NAMALWA (cell line): ENCODE measurements at regions not wholly inside any gene's neighbourhood (a gene's known extent, or its start where the extent isn't known, plus 50 kb on each side); places are given as distances from the start of the nearest gene placed in this dataset.
"Not testable (repeated sequence)": the region's sequence is repeated elsewhere in the genome, so short reads cannot be mapped to it uniquely, and the experiment has no call there.

Experiments used
- DNase-seq: peaks from one replicate; pipeline ENCODE4 v3.0.0-alpha.2; 2015; ENCODE audit warnings: low spot score

DNA sequence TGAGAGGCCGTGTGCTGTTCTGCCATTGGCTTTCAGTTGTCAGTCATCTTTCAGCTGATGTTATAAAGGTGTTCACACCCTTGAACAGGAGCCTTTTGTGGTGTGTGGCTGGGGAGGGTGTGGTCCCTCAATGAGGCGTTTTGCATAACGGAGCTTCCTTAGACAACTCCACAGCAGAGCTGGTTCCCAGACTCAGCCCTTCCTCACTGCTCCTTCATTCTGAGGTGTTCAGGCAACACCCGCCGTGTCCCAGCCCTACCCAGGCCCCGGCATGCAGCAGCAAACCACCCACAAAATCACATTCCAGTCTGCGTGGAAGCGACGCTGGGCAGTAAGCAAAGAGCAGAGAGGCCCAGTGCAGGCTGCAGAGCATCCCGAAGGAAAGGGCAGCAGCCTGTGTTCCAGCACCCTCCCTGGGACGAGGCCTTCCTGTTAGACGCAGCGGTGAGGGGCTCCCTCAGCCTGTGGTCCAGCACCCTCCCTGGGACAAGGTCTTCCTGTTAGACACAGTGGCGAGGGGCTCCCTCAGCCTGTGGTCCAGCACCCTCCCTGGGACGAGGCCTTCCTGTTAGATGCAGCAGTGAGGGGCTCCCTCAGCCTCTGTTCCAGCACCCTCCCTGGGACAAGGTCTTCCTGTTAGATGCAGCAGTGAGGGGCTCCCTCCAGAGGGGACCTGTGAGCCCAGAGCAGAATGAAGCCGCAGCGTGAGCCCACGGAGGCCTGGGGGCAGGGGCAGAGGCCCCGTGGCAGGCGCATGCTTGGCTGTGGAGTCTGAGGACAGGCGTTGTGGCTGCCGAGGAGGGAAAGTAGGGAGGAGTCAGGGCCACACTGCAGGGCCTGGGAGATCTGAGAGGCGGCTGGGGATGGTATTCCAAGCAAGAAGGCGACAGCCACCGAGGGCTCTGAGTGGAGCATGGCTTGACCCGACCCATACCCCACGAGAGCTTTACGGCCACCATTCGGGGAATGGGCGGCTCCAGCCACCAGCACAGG, 201.8 kb upstream of the HDAC4 start:
- no peak for DNase-seq

DNA sequence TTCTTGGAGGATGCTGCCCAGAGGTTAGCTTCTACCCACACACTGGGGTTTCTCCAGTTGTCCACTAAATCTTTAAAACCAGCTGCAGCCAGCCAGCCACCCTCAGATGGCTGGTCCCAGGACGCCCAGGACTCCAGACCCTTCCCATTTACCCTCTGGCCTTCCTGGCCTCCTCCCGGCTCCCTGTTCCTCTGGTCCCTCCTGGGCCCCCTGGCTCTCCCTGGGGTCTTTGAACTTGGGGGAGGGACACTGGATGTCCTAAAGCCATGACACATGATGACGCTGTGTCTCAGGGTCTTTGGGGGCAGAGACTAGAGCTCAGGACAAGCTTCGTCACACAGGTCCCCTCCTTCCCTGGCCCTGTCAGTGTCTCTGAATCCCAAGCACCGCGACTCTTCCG, 201.1 kb upstream of the HDAC4 start:
- DNase-seq: no peak

DNA sequence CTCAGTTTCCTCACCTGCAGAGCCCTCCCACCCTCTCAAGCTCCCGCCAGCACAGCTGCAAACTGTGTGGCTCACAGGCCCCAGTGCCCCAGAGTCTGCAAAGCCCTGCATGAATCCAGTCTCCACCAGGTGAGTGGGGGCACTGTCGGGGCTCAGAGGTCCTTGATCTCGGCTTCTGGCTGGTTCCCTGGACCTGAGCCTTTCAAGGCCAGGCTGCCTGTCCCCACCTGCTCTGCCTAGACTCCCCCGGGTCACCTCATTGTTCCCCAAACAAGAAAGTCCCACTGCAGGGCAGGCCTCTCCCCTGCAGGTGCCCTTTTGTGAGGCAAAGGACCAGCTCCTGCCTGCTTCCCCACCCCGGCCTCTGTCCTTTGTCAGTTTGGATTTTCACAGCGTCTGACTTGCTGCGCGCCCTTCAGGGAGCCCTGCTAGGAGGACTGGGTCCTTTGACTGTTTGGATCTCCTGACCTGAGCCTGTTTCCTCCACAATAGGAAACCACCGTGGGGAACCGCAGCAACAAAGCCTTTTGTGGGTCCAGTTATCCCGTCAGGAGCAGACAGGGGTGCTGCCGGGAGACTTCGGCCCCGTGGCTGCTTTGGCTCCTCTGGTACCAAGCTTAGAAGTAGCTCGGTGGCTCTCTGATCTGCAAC, 200.5 kb upstream of the HDAC4 start:
- DNase-seq: no peak

DNA sequence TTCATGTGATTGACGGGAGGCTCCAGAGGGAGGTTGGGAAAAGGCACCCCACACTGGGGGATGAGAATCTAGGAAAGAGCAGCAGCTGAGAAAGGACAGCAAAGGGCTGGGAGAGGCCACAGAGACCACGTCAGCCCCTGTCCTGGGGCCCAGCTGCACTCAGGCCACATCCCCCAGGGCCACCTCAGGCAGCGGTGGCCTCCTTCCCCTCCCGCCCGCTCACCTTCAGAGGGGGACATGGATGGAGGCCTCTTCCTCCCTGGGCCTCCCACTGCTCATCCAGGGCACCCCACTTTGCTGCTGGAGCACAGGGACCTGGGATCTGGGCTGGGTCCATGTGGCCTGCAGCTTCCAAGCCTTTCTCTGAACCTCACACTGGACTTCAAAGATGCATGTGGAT, 199.8 kb upstream of the HDAC4 start:
- DNase-seq: no peak

DNA sequence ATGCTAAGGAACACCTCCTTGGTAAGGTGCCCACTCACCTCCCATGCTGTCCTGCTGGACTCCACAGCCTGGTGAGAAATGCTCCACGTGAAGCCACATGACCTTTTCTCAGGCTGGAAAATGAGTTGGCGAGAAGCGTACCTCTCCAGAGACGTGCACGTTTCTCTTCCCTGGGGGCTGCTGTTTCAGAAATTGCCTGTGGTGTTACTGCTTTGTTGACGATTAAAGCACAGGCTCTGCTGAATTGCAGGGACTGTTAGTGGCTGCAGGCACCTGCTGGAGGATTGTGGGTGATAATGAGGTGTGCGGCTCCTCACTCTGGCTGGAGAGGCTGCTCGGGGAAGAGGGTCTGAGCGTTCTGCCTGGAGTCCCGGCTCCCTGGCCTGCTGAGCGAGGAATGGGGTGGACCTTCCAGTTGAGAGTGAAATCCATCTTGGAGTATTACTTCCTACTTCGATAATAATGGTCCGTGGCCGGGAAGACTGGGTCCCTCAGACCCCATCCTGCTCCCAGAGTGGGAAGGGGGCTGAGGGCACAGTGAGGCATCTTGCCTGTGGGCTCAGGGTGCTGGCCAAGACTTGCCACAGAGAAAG, 199.3 kb upstream of the HDAC4 start:
- no peak for DNase-seq

DNA sequence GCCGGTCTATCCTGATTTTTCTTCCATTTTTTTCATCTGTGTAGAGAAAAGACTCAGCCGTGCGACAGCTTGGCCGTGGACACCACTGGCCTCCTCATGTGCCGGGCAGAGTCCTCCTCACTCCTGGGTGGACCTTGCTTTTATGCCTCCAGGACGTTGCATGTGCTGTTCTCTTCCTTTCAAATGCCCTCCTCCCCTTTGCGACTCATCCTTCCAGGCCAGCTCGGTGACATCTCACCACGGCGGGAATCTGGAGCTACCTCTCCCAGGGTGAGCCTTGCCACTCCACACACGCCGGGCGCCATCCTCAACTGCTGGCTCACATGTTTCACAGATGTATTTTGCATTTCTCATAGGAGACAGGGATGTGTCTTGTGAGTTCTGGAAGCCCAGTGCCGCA, 198.5 kb upstream of the HDAC4 start:
- DNase-seq: no peak

DNA sequence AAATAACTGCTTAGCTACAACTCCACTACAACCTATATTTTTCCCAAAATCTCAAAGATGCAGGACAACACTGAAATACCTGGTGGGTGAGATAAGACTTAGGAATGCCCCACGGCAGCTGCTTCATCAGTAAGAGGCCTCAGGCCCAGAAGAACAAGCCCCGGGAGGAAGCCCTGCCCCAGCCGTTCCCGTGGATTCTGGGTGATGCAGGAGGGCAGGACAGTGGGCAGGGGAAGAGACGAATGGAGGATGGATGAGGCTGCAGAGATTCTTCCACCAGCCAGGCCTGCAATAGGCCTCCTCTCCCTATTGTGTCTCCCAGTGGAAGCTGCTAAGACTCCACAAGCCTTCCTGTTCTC, 197.9 kb upstream of the HDAC4 start:
- no peak for DNase-seq

DNA sequence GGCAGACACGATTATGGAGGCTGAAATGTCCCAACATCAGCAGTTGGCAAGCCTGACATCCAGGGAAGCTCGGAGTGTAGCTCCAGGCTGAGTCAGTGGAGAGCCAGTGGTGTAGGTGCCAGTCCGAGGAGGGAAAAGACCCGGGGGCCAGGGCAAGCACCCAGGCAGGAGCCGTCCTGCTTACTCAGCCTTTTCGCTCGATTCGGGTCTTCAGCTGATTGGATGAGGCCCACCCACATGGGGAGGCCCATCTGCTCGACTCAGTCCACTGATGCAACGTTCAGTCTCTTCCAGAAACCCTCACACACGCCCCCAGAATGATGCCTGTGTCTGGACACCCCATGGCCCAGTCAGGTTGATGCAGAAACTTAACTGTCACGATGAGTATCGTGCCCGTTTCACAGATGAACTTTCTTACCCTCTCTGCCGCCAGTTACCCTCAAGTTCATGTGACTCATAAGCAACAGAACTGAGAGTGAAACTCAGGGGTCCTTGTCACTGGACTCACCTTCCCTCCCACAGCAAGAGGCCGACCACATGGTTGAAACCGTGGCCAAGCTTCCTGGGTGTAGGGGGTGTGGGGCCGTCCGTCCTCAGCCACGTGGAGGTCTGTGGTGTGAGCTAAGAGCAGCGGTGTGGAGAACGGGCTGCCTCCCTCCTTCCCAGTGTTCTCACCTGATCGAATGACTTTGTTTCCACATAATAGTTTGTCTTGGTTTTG, 197.4 kb upstream of the HDAC4 start:
- no peak for DNase-seq

DNA sequence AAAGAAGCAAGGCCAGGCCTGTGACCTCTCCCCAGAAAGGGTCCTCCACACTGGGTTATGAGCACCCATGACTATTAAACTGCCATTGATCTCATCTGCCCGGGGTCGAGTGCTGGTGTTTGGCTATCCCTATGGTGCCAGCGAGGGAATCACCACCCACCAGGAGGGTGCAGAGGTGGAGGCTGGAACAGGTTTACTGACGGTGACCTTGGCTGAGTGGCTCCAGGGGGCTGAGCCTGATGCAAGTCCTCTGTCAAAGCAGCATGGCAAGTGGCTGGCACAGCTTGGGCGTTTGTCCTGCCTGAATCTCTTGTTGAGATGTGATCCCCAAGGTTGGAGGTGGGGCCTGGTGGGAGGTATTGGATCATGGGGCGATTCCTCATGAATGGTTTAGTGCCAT, 196.4 kb upstream of the HDAC4 start:
- no peak for DNase-seq

DNA sequence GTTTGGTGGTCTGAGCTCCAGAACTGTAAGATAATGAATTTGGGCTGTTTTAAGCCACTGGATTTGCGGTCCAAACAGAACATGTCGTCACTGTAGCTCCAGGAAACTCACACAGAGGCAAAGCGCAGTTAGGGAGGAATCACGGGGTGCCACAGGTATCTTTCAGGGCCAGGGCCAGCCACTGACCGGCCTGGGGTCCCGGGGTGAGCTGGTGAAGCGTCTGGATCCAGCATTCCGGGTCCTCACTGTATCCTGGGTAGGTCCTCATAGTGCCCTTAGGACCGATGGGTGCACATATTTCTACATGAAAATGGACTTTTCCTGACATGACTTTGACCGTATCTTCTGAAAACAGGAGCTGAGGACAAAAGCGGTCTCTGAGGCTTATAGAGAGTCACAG, 196.0 kb upstream of the HDAC4 start:
- DNase-seq: no peak

DNA sequence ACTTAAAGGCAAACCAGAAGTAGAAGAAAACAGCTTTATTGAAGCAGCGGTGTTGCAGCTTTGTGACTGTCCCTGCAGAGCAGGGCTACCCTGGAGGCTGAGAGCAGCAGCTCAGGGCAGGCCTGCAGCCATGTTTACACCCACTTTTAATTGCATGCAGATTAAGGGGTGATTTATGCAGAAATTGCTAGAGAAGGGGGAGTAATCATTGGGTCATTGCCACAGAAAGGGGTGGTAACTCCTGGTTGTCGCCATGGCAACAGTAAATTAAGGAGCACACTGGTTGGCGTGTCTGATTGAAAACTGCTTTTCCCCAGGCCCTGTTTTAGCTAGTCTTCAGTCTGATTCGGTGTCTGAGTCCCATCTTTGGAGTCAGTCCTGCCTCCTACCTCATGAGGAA, 195.4 kb upstream of the HDAC4 start:
- peak; percentile 15 for DNase-seq

DNA sequence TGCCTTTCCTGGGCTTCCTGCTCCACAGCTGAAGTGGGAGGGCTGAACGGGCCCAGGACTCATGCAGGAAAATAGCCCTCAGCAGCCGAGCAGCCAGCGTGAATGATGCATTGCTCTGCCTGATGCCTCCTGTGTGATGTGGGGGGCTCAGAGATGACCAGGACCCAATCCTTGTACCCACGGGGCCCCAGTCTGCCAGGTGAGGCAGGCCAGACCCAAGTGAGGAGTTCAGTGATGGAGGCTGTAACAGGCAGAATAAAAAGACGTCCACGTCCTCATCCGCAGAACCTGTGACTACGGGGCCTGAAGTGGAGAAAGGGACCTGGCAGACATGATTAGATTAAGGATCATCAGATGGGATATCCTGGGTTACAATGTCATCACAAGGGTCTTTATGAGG, 194.9 kb upstream of the HDAC4 start:
- DNase-seq: no peak

DNA sequence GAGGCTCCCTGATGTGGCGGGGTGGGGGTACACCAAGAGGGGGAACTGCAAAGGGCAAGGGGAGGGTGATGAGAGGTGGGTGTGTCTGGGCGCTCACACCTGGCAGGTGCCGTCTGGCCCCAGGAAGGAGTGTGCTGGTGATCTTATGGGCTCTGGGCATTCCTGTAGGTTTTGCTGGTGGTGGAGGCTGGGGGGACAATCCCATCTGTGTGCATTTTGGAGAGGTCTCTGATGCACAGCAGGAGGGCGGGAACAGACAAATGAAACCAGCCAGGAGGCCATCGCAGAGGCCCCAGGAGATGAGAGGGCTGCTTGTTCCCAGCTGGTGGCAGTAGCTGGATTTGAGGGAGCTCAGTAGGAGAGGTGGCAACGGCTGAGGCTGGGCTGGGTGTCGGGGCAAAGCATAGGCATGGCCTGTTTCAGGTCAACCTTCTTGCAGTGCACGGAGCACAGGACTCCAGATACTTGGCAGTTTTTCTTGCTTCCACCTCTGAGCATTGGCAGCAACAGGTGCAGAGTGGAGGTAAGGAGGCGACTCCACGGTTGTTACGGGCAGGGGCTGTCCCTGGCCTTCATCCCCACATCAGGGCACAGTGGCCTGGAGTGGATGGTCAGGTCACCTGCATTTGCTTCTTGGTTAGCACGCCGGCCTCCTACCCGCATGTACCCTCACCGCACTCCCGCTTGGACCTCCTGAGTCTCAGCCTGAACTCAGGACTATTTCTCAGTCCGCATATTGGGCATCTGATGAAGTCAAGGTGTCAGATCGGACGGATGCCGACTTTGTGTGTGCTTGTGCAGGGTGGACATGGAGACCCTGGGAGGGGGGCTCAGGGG, 194.2 kb upstream of the HDAC4 start:
- no peak for DNase-seq

DNA sequence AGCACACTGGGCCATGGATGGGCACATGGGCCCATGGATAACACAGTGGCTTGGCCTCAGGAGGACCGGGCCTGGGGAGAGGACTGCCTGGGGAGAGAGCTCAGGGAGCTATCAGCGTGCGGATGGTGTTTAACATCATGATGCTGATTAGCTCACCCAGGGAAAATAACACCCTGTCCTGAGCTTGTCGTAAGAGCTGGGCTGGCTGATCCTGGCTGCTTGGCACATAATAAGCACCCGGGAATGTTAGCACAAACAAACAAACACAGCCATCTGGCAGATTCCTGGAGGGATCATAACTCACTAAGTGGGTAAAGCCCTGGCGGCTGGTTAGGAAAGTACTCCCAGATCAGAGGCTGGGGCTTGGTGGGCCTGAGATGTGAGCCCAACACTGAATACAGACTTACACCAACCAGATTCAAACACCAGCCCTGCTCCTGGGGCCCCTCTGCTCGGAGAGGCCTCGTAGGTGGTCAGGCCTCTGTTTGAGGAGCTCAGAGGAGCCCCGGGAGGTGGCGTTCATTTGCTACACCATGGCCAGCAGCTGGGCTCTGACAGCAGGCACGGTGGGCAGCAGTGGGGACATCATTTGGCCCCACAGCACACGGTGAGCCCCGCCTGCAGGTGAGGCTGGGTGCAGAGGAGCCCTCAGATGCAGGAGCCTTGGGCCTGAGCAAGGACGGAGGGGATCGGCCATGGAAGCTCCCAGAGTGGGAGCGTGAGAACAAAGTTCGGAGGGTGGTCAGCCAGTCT, 193.4 kb upstream of the HDAC4 start:
- no peak for DNase-seq

DNA sequence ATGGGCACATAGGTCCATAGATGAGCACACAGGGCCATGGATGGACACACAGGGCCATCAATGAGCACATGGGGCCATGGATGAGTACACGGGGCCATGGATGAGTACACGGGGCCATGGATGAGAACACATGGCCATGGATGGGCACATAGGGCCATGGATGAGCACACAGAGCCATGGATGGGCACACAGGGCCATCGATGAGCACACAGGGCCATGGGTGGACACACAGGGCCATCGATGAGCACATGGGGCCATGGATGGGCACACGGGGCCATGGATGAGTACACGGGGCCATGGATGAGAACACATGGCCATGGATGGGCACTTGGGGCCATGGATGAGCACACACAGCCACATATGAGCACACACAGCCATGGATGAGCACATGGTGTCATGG, 192.6 kb upstream of the HDAC4 start:
- DNase-seq: no peak

DNA sequence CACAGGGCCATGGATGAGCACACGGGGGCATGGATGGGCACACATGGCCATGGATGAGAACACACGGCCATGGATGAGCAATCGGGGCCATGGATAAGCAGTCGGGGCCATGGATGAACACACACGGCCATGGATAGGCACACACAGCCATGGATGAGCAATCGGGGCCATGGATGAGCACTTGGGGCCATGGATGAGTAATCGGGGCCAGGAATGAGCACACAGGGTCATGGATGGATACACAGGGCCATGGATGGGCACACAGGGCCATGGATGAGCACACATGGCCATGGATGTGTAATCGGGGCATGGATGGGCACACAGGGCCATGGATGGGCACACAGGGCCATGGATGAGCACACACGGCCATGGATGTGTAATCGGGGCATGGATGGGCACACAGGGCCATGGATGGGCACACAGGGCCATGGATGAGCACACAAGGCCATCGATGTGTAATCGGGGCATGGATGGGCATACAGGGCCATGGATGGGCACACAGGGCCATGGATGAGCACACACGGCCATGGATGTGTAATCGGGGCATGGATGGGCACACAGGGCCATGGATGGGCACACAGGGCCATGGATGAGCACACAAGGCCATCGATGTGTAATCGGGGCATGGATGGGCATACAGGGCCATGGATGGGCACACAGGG, 191.9 kb upstream of the HDAC4 start:
- not testable (repeated sequence) for DNase-seq

DNA sequence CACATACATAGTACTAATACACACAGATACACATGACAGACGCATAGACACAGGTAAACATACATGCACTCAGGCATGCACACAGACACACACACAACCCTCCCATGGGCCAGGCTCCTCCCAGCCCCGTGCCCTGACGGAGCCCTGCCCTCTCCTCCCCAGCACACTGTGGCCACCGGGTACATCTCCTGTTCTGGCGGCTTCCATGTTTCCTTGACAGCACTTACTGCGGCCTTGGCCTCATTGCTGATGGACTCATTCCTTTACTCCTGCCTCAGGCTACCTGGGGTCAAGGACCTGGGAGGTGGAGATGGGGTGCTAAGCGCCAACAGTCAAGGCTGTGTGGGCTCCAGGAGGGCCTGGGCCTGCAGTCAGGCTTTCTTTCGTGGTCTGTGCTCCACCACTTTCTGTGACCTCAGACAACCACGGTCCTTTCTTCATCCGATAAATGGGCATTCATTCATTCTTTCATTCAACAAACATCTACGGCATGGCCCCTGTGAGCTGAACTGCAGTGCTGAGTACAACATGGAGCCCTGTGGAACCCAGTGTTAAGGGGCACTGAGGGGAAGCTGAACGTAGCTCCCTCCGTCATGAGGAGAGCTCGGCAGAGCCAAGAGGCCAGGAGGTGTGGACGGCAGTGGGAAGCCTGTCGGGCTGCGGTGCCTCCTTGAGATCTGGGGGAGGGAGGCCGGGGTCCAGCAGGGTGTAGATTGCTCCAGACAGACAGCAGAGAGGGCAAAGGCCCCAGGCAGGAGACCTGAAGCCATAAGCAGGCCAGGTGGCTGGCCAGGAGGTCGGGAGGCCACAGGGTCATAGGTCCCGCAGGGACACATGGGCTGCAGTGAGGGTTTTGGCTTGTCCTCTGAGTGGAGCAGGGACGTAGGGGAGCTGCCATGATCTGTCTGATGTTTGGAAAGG, 190.4 kb upstream of the HDAC4 start:
- DNase-seq: no peak

DNA sequence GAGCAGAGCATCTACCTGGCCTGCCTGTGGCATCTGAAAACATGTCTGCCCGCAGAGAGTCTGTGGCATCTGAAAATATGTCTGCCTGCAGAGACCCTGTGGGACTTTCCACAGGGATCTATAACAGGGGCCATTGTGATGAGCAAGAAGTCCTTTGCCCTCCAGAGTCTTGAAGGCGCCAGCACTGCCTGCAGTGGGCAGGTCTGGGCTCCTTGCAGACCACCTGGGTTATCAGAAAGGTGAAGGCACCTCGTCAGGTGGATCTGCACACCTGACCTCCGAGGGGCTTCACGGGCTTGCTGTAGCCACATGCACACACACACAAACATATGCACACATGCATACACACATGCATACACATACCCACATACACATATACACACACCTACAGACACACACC, 189.5 kb upstream of the HDAC4 start:
- no peak for DNase-seq

DNA sequence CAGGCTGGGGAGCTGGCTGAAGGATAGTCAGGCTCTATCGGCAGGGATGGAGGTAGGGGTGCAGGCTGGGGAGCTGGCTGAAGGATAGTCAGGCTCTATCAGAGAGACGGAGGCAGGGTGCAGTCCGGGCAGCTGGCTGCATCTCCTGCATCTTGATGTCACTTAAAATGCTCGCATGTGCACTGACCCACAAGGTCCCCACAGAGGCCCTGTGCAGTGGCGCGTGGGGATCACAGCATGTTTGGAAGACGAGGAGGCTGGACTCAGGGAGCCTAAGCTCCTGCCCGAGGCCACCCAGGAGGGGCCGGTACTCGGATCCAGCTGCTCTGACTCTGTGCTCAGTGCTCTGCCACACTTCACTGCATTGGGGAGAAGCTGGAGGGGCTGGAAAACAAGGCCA, 189.0 kb upstream of the HDAC4 start:
- no peak for DNase-seq
